Kidney tubule cell (primary cell): ENCODE measurements at regions not wholly inside any gene's neighbourhood (a gene's known extent, or its start where the extent isn't known, plus 50 kb on each side); places are given as distances from the start of the nearest gene placed in this dataset.

Experiments
- DNase-seq: peaks from one replicate; pipeline ENCODE4 v3.0.0-alpha.2; 2018; ENCODE audit warnings: low spot score

DNA sequence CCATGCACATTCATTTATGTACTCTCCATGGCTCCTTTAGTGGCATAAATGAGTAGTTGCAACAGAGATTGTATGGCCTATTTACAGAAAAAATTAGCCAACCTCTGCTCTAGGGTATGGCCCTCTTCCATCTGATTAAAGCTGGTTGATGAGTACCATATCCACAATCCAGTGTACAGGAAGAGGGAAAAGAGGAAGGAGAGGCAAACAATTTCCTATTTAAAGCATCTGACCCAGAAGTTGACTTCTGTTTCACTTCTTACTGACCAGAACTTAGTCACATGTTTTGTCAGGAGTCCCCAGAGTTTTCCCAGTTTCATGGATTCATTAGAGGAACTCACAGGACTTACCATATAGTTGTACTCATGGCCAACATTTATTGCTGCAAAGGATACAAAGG lies 68.6 kb upstream of the STARD4 start:
- peak; percentile 23 for DNase-seq

DNA sequence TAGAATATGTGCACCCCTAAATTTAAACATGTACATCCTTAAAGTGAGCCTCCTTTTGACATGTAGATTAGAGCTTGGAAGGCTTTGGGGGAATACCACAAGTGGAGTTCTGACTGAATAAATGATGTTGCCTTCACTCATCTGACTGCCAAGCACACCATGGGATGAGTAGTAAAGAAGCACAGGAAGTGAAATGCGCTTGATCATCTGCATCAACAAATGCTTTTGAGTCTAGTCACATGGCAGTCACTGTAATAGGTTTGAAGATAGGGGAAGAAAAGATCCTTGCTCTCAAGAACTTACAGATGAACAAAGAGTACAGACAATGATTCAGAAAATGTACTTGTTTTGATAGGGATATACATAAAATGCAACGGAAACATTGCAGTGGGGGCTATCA lies 62.0 kb upstream of the STARD4 start:
- peak; percentile 49 for DNase-seq

DNA sequence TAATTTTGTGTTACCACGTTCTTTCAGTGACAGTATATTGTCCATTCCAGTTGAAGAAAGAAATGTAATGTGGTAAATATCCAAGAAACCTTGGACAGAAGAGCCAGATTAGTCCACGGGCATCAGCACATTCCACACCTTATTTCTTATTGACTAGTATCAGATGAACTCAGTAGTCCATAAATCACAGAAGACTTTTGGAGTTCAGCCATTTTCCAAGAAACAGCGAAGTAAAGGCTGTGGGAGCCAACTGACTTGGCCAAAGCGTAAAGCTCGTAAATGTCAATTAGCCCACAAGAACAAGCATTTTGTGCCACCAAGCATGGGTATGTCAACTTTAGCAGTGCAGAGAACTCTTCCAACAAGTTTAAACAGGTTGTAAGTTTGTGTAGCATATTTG lies 60.2 kb upstream of the STARD4 start:
- DNase-seq = no peak

DNA sequence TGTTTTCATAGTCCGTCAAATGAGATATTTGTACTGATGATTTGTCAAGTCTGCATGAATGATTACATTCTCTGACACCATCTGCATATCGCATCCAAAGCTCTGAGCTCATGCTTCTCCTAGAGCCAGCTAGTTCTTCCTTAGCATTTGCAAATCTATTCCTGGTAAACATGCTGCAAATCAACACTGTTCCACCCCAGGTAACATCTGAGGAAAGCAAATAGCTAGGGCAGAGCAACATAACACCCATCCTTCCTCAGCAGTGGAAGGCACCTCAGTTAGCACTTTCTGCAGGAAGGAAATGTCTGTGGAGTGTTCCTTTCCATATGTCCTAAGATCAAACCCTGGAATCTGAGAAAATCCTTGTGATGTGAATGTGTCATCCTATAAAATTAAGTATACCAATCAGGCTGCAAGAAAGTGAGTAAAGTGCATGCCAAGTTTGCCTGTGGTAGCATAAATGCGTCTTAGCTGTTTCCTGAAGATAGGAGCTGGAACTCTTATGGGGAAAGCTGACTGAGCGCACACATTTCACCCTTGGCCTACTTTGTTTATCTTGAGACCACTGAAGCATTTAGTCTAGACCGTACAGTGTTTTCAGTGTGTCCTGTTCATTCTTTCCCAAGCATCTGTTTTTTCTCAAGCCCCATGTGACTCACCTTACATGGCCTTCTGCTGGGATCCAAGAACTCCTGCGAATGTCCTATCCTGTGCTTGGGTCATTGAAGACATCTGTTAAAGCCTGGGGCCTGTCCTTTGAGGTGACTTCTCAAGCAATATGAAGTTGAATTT lies 50.9 kb upstream of the STARD4 start:
- peak; percentile 94 for DNase-seq

DNA sequence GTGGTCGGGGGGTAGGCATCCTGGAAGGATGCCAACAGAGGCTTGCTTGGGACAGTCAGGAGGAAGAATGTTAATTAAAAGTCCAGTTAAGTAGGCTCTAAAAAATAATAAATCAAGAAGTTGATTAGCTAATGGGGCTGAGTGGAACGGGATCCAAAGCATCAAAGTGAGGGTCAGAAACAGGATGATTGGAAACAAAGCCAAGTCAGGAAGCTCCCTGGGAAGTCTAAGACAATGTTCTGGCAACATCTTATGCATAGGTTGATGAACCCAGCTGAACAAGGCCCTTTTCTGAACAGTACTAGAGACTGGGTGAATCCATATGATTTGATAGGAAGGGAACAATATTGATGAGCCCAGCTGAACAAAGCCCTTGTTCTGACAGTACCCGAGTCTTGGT lies 50.2 kb upstream of the STARD4 start:
- DNase-seq = peak; percentile 5
